COR-L47 (cell line): ENCODE measurements at regions not wholly inside any gene's neighbourhood (a gene's known extent, or its start where the extent isn't known, plus 50 kb on each side); places are given as distances from the start of the nearest gene placed in this dataset.
"Not testable (repeated sequence)": the region's sequence is repeated elsewhere in the genome, so short reads cannot be mapped to it uniquely, and the experiment has no call there.

Experiments
- DNase-seq: peaks from one replicate; lab custom pipeline; 2025; lab: John Stamatoyannopoulos, UW

DNA sequence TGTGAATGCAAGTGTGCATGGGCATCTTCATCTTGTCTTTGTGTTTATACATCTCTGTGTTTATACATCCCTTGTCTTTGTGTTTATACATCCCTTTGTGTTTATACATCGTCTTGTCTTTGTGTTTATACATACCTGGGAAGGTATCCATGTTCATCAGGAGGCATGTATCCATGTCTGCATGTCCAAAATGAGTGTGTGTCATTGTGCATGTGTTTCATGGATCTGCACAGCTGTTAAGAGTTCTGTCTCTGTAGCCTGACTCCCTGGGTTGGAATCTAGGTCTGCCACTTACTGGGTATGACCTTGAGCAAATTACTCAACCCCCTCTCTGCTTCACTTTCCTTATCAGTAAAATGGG, 50.1 kb upstream of the SIRPA start:
- no peak for DNase-seq

DNA sequence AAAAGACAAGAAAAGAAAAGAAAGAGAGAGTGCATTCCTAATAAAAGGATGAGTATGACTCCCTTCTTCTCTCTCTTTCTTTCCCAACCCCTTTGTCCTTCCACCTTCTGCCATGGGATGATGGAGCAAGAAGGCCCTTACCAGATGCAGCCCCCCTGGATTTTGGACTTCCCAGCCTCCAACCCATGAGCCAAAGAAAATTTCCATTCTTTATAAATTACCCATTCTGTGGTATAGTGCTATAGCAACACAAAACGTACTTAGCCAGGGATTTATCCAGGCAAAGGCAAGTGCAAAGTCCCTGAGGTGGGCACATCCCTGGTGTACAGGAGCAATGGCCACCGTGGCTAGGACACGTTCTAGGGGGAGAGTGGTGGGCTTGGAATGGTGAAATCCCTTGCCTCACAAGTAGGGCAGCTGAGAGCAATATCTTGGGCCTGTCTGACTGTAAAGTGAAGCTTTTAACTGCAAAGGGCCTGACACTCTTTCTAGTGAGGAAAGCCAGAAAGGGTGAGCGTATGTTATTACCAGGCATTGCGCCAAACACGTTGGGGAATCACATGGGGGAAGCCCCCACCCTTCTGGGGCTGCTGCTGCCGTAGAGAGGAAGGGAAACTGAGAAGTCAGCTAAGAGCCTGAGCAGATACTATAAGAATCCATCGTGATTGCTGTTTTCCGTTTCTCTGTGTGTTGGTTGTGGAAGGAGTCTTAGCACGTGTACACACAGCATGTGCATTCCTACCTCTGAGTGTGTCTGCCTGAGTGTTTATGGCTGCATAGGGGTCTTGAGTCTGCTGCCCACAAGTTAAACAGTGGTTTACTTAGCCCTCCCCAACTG, 50.7 kb upstream of the SIRPA start:
- DNase-seq, result no peak

DNA sequence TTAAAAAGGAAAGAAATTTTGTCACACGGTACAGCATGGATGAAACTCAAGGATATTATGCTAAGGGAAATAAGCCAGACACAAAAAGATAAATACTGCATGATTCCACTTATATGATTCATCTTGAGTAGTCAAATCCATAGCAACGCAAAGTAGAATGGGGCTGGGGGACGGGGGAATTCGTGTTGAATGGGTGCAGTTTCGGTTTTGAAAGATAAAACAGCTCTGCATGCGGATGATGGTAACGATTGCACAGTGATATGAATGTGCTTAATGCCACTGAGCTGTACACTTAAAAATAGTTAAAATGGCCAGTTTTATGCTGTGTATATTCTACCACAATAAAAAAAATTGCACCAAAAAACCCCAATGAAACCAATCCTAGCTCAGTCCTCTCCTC, 52.9 kb upstream of the SIRPA start:
- no peak for DNase-seq

DNA sequence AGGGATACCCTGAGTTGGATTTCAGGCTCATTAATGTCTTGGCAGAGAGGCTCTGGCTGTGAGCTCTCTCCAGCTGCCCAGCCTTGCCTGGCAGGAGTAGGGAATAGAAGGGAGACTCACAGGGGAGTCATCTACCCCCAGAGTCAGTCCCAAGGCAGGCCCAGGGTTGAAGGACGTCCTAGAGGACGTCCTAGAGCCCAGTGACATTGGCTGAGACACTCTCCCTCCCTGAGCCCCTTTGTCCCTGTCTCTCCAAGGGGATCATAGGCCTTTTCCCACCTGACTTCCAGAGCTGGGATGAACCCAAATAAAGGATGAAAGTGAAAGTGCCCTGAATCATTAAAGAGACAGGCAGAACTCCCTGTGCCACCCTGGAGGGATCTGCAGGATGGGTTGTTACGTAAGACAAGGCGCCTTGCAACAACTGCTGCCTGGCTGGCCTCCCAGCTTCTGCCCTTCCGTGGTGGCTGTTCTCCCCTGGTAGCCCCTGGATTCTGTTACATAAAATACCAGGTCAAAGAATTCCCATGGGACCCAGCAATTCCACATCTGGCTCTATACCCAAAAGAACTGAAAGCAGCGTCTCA, 53.6 kb upstream of the SIRPA start:
- no peak for DNase-seq

DNA sequence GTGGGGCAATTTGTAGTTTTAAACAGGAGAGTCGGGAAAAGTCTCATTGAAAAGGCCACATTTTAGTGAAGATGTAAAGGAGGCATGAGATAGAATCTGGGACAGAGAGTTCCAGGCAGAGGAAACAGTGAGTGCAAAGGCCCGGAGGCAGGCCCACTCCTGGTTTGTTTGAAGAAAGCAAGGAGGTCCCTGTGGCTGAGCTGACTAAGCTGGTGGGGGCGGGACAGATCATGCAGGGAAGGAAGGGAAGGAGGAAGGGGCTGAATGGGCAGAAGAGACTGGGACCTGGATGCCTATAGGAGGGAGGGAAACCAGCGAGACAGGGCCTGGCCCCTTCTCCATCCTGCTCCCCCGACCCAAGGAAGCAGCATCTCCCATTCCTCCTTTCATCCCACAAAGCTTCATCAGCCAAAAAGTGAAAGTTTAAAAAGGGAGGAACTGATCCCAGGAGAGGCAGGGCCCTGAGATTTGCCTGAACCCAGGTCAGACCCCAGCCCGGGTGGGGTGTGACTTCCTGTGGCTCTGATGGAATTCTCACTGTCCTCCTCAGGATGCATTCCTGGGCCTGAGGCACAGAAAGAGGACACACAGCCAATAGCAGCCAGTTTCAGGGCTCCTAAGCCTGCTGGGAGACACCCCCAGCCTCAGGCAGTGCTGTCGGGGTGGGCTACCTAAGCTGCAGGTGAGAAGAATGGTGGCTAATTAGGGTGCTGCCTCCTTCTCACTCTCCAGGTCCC, 54.2 kb upstream of the SIRPA start:
- DNase-seq, result no peak

DNA sequence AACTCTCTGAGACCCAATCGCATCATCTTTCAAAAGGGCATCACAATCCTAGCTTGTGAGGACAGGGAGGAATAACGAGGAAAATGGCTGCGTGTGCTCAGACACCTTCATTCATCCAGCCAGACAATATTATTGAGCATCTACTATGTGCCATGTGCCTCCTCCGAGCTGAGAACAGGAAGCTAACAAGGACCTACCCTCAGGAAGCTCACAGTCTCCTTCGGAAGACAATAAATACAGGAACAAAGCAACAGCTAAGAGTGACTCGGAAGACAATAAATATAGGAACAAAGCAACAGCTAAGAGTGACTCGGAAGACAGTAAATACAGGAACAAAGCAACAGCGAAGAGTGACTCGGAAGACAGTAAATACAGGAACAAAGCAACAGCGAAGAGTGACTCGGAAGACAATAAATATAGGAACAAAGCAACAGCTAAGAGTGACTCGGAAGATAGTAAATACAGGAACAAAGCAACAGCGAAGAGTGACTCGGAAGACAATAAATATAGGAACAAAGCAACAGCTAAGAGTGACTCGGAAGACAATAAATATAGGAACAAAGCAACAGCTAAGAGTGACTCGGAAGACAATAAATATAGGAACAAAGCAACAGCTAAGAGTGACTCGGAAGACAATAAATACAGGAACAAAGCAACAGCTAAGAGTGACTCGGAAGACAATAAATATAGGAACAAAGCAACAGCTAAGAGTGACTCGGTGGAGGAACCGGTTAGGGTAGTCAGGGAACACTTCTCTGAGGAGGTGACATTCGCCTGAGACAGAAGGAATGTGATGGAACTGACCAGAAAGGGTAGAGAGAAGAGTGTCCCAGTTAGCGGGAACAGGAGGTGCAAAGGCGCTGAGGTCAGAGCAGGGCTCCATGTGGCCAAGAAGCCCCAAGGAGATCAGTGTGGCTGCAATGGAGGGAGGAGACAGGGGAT, 55.6 kb upstream of the SIRPA start:
- not testable (repeated sequence) for DNase-seq

DNA sequence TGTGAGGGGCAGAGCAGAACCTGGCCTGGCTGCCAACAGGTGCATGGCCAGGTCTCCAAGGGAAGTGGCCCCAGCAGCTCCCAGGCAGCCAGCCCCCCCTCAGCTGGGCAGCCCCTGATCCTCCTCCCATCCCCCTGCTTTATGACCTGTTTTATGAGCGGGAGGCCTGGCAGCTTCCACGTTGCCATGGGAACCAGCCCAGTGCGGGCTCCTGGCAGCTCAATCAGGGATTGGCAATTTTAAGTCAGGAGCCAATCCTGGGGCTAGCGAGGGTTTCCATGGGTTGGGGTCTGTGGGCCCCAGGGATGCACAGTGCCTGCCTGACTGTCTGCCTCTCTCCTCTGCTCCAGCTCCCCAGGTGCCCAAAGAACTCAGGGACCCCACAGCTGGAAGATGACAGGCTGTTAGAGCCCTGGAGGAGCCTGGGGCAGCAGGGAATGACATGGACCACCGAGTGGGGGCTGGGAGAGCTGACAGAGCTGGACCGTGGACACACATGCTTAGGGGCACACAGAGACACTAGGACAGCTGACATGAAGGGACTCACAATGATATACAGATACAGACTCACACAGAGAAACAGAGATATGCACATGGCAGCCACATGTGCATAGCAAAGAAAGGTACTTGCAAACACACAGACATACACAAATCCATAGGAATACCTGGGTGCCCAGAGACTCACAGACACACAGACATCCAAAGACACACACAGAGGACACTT, 56.5 kb upstream of the SIRPA start:
- DNase-seq, result peak; percentile 23

DNA sequence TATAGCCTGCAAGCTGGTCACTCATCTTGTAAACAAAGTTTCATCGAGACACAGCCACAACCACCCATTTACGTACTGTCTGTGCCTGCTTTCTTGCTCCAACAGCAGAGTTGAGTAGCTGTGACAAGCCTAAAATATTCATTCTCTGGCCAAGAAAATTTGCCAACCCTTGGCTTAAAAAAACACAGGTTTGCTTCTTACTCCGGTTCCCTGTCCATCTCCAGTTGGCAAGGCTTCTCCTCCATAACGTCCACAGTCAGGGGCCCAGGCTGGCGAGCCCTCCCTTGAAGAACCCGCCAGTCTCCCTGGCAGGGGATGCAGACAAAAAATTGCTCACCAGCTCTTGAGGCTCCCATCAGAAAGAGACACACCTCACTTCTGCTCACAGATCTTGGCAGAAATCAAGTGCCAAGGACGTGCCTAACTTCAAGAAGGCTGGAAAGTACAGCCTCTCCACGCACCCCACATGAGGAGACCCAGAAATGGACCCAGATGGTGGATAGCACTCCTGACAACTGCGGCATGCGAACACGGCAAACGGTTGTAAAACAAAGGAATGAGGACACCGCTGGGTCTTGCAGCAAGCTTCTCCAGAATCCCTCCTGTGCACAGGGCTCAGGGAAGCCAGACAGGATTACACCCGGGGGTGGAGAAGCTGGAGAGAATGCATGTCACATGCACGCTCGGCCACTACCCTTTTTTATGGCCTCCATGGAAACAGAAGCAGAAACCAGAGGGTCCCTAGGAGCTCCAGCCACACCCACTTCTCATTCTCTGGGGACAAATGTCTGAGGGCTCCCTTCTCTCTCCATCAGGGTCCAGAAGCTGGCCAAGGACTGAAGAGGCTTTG, 59.8 kb upstream of the SIRPA start:
- DNase-seq, result no peak

DNA sequence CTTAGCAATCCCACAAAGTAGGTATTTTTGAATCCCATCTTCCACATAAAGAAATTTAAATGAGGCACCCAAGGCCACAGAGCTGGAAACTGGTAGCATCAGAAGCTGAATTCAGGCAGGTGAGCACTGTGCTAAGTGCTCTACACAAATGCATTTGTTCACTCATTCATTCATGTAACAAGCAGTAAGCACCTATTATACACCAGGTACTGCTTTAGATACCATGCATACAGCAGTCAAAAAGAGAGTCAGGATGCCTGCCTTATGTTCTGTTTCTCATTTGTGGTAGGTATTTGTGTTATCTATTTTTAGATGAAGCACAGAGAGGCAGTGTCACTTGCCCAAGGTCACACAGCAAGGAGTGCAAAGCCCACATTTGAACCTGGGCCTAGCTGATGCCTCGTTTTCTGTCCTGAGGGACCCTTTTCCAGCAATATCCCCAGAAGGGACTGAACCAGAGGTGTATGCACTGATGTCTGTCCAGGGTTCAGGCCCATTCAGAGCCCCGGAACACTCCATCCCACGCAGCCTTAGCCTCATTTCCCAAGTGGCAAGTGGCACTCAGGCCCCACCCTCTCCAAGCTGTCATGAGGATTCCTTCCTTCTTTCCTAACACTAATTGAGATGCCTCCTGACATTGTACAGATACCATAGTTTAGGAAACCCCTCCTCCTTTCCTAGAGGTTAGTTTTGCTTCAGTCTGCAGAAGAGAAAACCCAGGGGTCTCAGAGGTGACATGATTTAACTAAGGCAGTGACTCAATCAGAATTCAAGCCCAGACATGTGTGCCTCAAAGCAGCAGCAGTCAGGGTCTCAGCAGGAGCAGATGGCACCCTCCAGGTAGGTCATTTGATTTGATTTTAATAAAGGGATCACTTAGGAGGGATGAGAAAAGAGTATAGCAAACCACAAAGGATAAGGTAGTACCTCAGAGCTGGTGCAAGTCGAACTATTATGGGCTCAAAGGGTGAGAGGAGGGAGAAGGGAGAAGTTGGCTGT, 61.2 kb upstream of the SIRPA start:
- DNase-seq, result no peak

DNA sequence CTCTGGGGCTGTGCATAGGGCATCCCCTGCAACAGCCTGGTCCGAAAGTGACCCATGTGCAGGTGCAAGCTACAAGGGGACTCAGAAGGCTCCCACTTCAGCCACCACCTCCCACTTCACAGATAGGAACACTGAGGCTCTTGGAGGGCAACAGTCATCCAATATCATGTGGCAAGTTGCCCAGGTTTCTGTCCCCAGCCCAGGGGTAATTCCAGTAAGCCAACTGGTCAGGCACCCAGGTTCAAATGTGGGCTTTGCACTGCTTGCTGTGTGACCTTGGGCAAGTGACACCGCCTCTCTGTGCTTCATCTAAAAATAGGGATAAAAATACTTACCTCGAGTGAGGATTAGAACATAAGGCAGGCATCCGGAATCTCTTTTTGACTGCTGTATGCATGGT, 62.0 kb upstream of the SIRPA start:
- no peak for DNase-seq

DNA sequence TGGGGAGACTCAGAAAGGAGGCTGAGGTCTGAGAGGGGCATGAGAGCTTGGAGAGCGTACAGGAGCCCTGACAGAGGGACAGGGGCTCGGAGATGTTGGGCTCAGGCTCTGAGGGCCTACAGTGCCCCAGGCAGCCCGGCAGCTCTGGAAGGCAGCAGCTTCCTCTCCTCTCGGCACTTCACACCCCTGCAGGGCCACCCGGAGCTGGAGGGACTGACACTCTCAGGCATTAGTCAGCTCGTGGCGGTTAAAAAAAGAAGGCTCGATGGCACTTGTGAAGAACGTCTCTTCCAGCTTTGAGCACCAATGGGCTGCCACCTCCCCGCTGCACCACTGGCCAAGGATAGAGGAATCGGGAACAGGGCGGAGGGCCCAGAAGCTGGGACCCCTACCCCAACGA, 62.6 kb upstream of the SIRPA start:
- DNase-seq, result no peak

DNA sequence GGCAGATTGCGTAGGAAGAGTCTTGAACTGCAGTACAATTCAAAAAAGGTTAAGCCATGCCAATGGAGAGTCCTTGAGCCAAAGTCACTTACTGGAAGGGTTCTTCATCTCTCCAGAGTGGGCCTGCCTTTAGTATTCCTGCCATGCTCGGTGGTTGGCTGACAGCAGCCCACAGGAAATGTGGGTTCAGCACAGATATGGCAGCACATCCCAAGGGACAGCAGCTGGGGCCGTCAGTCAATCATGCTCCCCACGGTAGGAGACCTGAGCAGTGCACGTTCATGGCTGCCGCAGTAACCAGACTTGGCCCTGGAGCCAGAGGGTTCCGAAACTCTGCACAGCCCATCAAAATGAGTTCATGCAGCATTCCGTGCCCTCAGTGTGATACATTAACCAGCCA, 63.6 kb upstream of the SIRPA start:
- no peak for DNase-seq

DNA sequence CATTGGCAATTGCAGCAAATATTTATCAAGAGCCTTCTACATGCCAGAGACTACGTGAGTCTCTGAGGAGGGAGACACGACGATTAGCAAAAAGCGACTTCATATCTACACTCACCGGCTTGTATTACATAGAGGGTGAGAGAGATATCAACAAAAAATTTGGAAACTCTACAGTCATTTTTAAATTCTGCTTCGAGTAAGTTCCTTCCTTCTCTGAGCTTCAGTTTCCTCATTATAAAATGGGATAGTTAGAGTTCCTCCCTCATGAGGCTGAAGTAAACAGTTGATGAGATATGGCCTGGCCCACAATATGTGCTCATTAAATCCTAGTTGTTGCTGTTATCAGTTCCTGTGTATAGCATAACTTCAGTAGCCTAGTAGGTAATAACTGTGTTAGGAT, 64.1 kb upstream of the SIRPA start:
- no peak for DNase-seq

DNA sequence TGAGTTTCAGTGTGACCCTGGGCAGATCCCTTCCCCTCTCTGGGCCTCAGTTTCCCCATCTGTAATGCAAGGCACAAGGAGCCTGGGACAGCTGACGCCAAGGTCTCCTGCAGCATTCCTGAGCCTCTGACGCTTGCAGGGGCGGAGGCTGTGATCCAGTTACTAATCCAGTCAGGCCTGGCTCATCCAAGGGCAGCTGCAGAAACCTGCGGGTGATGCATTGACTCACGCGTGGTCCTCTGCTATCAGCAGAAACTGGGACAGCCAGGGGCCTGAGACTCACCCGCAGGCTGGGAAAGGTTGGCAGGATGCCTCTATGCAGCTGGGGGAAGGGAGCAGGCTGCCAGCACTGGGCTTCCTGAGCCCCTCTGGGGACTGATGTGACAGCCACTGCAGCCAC, 65.0 kb upstream of the SIRPA start:
- DNase-seq, result no peak

DNA sequence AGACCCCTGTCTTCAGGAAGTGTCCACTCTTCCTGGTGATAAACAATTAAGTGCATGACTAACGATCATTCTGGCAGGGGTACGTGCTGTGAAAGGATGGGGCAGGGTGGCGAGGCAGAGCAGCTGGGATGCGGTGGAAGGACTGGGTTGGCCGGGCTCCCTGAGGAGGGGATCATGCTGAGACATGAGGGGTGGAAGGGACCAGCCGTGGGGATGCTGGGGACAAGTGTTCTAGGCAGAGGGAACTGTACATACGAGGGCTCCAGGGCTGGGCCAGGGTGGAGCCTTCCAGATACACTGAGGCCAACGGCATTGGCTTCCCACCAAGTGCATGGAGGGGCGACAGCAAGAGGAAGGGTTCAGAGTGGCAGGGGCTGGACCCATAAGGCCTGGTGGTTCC, 65.7 kb upstream of the SIRPA start:
- no peak for DNase-seq

DNA sequence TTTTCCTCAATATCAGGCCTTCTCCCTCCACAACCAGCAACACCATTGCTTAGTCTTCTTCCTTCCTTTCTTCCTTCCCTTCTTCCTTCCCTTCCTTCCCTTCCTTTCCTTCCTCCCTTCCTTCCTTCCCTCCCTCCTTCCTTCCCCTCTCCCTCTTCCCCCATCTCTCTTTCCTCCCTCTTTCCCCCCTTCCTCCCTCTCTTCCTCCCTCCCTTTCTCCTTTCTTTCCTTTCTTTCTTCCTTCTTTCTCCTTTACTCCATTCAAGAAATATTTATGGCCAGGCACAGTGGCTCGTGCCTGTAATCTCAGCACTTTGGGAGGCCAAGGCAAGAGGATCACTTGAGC, 66.4 kb upstream of the SIRPA start:
- no peak for DNase-seq

DNA sequence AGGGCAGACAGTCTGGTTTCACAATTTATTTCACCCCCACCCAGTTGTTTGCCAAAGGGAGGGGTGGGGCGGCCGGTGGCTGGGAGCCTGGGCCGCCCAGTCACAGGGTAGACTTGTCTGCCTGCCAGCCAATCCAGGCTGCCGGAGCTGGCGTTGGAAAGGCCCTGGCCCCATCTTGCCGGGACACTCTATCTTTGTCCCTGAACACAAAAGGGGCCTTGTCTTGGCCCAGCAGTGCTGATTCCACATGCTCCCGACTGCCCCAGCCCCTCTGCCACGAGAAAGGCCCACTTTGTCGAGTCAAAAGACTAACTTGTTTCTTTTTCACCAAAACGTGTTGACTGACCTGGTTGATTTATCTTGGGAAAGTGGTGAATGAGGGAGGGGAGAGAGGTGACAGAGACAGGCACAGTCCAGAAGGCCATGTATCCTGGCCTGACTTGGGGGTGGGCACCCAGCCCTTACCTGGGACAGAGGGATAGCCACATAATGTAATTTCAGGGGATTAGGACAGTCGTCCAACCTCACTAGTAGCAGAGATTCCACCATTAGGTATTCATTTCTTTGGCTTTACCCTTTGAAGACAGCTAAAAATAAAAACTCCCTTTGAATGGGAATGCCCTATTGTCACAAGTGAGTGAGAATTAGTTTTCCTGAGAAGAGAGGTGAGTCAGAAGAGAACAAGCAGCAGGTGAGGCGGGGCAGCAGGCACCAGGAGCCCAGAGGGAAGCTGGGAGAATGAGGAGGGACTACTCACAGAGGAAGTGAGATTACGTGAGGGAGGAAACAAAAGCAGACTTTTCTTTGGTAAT, 67.0 kb upstream of the SIRPA start:
- no peak for DNase-seq

DNA sequence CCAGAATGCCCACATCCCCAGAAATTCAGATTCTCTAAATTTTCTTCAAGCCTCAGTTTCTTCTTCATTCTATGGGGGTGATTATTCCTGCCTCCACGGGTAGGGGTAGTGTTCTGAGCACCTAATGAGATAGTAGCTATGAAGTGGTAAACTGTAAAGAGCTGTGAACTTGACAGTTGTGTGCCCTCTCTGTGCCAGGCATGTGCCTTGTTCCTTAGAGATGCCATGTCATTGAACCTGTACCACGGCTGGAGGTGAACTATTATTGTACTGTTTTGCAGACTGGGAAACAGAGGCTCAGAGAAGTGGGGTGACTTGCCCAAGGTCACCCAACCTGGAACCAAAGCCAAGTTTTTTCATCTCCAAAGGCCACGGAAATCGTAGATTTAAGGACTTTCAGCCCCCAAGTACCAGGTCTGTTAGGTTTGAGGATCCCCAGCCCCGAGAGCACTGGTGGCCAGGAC, 67.7 kb upstream of the SIRPA start:
- no peak for DNase-seq
